Gastrocnemius medialis (tissue), 4 donors: ENCODE measurements at regions not wholly inside any gene's neighbourhood (a gene's known extent, or its start where the extent isn't known, plus 50 kb on each side); places are given as distances from the start of the nearest gene placed in this dataset.

Experiments
- ATAC-seq, 2 donors: fragments of 150-250 bp; one replicate each; pipeline ENCODE4 v1.9.1; 2016
- DNase-seq, 2 donors: peaks; one replicate each; pipeline ENCODE4 v3.0.0-alpha.2; 2019
- H3K27ac ChIP-seq, 4 donors: fragments of 200-600 bp; sonication (generic); 1 replicate in 1 of 4; 2 replicates in 3 of 4; pipeline ENCODE4 v1.5.1; 2016 to 2018; ENCODE audit warnings: mild to moderate bottlenecking in 2 of 4, moderate library complexity in 1 of 4
- H3K27me3 ChIP-seq, 3 donors: fragments of 200-600 bp; sonication (generic) in 2 of 3; 1 replicate in 1 of 3; 2 replicates in 2 of 3; pipeline versions ENCODE4 v1.5.1 to v1.6.0; 2016 to 2019; ENCODE audit warnings: mild to moderate bottlenecking in 1 of 3, moderate library complexity in 1 of 3
- H3K36me3 ChIP-seq, 2 donors: fragments of 200-600 bp; sonication (generic) in 1 of 2; one replicate each; pipeline ENCODE4 v1.5.1; 2017 to 2018
- H3K4me1 ChIP-seq, 2 donors: fragments of 200-600 bp; sonication (generic) in 1 of 2; one replicate each; pipeline ENCODE4 v1.5.1; 2016 to 2017; ENCODE audit warnings: mild to moderate bottlenecking in 2 of 2
- H3K4me3 ChIP-seq, 4 donors: fragments of 200-600 bp; sonication (generic) in 3 of 4; 1 replicate in 1 of 4; 2 replicates in 3 of 4; pipeline ENCODE4 v1.5.1; 2016 to 2019; ENCODE audit warnings: mild to moderate bottlenecking in 2 of 4
- H3K9me3 ChIP-seq, 3 donors: fragments of 200-600 bp; sonication (generic) in 2 of 3; 1 replicate in 1 of 3; 2 replicates in 2 of 3; pipeline ENCODE4 v1.5.1; 2016 to 2019
- CTCF ChIP-seq, 5 experiments: fragments of 450-650 bp in 3 of 5; fragments of 200-600 bp in 2 of 5; sonication (generic) in 2 of 5; IDR thresholded peaks in 4 of 5; conservative IDR thresholded peaks in 1 of 5; 1 replicate in 4 of 5; 2 replicates in 1 of 5; pipeline ENCODE4 v1.5.1; 2016 to 2019; ENCODE audit warnings: antibody characterized with exemption in 5 of 5, mild to moderate bottlenecking in 3 of 5, moderate library complexity in 3 of 5
- POLR2A ChIP-seq, 2 donors: fragments of 450-650 bp; IDR thresholded peaks; one replicate each; pipeline ENCODE4 v1.6.1; 2017; ENCODE audit warnings: antibody characterized with exemption in 2 of 2, mild to moderate bottlenecking in 2 of 2, moderate library complexity in 2 of 2
- in situ Hi-C, 4 donors: fragments of 200-750 bp; cut with MboI; loops; one replicate each; pipeline versions ENCODE4 v1.15.0 to v1.8.0; 2017; ENCODE audit warnings: low sequenced_read_pairs in 4 of 4
- intact Hi-C: fragments of 100-400 bp; cut with DNase I; formaldehyde crosslinking; loops from one replicate; pipeline ENCODE4 v1.15.1; 2023; ENCODE audit warnings: low total_unique reads

GRCh38 chr3:68448510-68449383 lies 483.6 kb downstream of the TAFA4 start:
- H3K9me3 ChIP-seq, result no peaks in the 10 kb centered on the region
- peak; percentile 80 to 88 for ATAC-seq
- no peak for DNase-seq
- peak overlapping the region in 3 of 4 donors; percentile 57 to 62 (median 58) for H3K27ac ChIP-seq
- intact Hi-C loops, result no loop called here
- no peaks in the 10 kb centered on the region for H3K36me3 ChIP-seq
- H3K4me1 ChIP-seq, result peaks cover 7 to 8% of the 10 kb centered on the region in 2 donors
- in situ Hi-C loops, result no loop called here
- peak overlapping the region in 1 of 4 donors; percentile 2 for H3K4me3 ChIP-seq
- TF ChIP-seq CTCF (IDR thresholded peaks at IDR 0.05 in 4 of 5, conservative IDR thresholded peaks at IDR 0.05 in 1 of 5) (no peak), POLR2A (IDR thresholded peaks at IDR 0.05) (no peak)
- H3K27me3 ChIP-seq, result no peaks in the 10 kb centered on the region

- H3K4me3 ChIP-seq, result no peak overlapping the region
- in situ Hi-C loops, result no loop called here
- TF ChIP-seq POLR2A (IDR thresholded peaks at IDR 0.05) (no peak), CTCF (IDR thresholded peaks at IDR 0.05 in 4 of 5, conservative IDR thresholded peaks at IDR 0.05 in 1 of 5) (peak in 1 of 5 experiments; percentile 5)
Observed at GRCh38 chr3:68447885-68448284, 484.5 kb downstream of the TAFA4 start.

GRCh38 chr3:68441054-68441453 lies 491.3 kb downstream of the TAFA4 start:
- H3K9me3 ChIP-seq, result no peaks in the 10 kb centered on the region
- H3K4me3 ChIP-seq, result no peak overlapping the region
- TF ChIP-seq POLR2A (IDR thresholded peaks at IDR 0.05) (no peak), CTCF (IDR thresholded peaks at IDR 0.05 in 4 of 5, conservative IDR thresholded peaks at IDR 0.05 in 1 of 5) (no peak)
- peaks cover 10 to 11% of the 10 kb centered on the region in 2 donors for H3K4me1 ChIP-seq
- peak overlapping the region; percentile 33 to 69 (median 60) for H3K27ac ChIP-seq
- peak; percentile 28 to 75 for DNase-seq
- peak in 1 of 2 donors; percentile 54 for ATAC-seq
- in situ Hi-C loops (no loop called here), intact Hi-C loops (no loop called here)
- H3K36me3 ChIP-seq, result no peaks in the 10 kb centered on the region
- H3K27me3 ChIP-seq, result no peaks in the 10 kb centered on the region

More at GRCh38 chr3:68447885-68448284, 484.5 kb downstream of the TAFA4 start:
- no peak for DNase-seq
- Histone ChIP-seq H3K36me3 (no peaks in the 10 kb centered on the region), H3K4me1 (peaks cover 7 to 8% of the 10 kb centered on the region in 2 donors), H3K27ac (peak overlapping the region in 3 of 4 donors; percentile 24 to 62 (median 57)), H3K27me3 (no peaks in the 10 kb centered on the region), H3K9me3 (no peaks in the 10 kb centered on the region)
- peak; percentile 40 to 58 for ATAC-seq
- intact Hi-C loops, result no loop called here

GRCh38 chr3:68436619-68437401 lies 495.5 kb downstream of the TAFA4 start:
- H3K9me3 ChIP-seq, result no peaks in the 10 kb centered on the region
- no peaks in the 10 kb centered on the region for H3K36me3 ChIP-seq
- H3K4me3 ChIP-seq, result no peak overlapping the region
- intact Hi-C loops, result no loop called here
- no peak for TF ChIP-seq POLR2A (IDR thresholded peaks at IDR 0.05)
- peak overlapping the region; percentile 61 to 81 (median 76) for H3K27ac ChIP-seq
- in situ Hi-C loops, result no loop called here
- H3K27me3 ChIP-seq, result no peaks in the 10 kb centered on the region
- ATAC-seq, result peak; percentile 92 to 95
- H3K4me1 ChIP-seq, result peaks cover 19% of the 10 kb centered on the region in 2 donors
- DNase-seq, result peak; percentile 17 to 61

- Histone ChIP-seq H3K36me3 (no peaks in the 10 kb centered on the region), H3K9me3 (no peaks in the 10 kb centered on the region), H3K4me1 (no peaks in the 10 kb centered on the region), H3K4me3 (no peak overlapping the region), H3K27me3 (no peaks in the 10 kb centered on the region), H3K27ac (no peak overlapping the region)
- in situ Hi-C loops, result no loop called here
- TF ChIP-seq POLR2A (IDR thresholded peaks at IDR 0.05) (no peak), CTCF (IDR thresholded peaks at IDR 0.05 in 4 of 5, conservative IDR thresholded peaks at IDR 0.05 in 1 of 5) (no peak)
- ATAC-seq (no peak), DNase-seq (no peak)
- intact Hi-C loops, result no loop called here
Observed at GRCh38 chr3:68428495-68428894, 503.9 kb downstream of the TAFA4 start.
